ENCODE measurements at regions not wholly inside any gene's neighbourhood (a gene's known extent, or its start where the extent isn't known, plus 50 kb on each side); places are given as distances from the start of the nearest gene placed in this dataset.

DNA sequence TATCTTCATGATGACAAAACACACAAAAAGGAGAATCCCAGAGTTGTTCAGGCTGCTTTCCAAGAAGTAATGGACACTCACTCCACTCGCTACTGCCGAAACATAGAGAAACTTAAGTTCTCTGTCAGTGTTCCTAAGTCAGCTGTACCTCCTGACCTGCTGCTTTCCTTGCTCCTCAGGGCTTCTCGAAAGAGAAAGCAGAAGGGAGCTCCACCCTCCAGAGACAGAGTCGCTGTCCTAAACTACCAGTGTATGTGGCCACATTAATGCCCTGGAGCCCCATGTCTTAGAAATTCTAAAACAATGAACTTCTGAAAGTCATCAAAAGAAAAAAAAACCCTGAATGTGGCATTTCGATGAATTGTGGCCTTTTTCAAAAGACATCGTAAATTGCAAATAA is 390.8 kb upstream of the MON1B start:
- TF ChIP-seq CTCF (IDR thresholded peaks at IDR 0.05) (no peak), EP300 (IDR thresholded peaks at IDR 0.05) (no peak)

Data from stomach (tissue), 4 donors.